H4 (cell line): ENCODE measurements at regions not wholly inside any gene's neighbourhood (a gene's known extent, or its start where the extent isn't known, plus 50 kb on each side); places are given as distances from the start of the nearest gene placed in this dataset.
"Not testable (repeated sequence)": the region's sequence is repeated elsewhere in the genome, so short reads cannot be mapped to it uniquely, and the experiment has no call there.

Source experiments
- DNase-seq: peaks from one replicate; pipeline ENCODE4 v3.0.0-alpha.2; 2015; ENCODE audit warnings: low spot score

DNA sequence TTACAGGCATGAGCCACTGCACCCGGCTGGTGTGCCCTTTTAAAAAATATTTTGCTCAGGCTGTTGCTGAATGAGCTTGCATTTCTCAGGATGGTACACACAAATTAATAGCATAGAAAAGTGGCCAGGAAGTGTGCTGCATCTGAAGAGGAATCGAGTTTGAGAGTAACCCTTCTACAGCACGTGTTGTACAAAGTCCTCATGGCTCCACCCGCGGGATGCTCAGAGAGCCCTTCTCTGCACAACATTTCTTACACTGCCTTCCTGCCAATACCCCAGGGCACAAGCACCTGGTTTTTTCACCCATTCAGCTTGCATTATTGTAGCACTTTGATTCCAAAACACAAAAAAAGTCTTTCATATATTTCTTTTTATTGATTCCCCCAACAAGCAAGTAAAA lies 90.1 kb upstream of the NEDD4L start:
- no peak for DNase-seq

DNA sequence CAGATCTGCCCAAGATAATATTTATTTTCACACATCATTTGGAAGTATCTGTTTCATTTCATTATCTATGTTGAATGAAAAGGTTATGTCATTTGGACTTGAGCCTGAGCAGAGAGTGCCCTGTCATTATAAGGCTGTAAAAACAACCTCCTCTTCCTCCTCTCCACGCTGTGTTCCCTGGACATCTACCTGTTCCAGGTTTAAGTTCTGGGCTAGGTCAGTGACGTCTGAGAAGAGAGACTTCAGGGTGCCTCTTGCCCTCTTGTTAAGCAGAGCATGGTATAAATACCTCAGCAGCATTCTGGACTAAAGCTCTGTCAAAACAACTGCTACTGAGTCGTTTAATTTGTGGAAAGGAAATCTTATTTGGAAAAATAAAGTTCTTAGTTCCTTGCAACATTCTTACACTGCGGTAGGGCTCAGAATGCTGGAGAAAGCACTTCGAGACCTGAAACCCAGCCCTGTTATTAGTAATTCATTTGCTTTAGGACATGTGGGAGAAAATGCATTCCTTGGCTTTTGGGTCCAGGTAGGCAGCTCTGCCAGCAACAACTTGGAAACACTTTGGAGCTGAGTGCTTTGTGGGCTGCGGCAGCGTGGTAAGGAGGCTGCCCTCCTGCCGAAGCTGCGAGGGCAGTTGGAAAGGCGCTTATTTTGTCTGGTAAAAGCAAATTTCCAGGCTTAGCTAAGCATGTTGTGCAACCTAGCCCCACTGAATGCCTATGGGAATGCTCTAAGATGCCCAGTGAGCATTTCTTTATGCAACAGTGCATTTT lies 91.8 kb upstream of the NEDD4L start:
- no peak for DNase-seq

DNA sequence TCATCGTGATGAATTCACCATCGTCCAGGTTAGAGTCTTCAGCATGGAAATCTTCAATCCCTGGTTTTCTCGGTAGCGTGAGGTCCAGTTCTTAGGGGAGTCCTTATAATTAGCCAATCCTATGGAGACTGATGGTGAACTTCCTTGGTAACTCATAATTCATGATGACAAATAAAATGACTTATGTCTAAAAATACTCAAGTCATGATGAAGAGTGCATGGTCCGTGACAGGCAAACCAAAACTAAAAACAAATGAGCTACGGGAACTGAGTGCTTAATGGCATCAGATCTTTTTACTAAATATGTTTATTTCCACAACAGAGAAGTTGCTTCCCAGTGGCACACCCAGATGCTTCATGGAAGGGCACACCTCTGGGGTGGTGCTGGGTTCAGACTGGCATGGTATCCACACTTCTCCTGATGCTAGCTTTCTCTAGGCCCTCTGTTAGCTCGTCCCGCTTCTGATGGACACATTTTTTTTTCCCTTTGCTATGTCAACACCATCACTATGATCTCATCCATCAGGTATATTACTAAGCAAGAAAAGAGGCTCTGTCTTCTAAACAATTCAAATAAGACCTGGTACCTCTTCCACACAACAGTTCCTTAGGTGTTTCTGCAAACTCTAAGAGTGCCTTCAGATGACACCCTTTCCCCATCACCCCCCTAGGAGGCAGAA lies 92.8 kb upstream of the NEDD4L start:
- no peak for DNase-seq

- no peak for DNase-seq
These were observed 93.5 kb upstream of the NEDD4L start for GRCh38 chr18:57950542-57950941.

DNA sequence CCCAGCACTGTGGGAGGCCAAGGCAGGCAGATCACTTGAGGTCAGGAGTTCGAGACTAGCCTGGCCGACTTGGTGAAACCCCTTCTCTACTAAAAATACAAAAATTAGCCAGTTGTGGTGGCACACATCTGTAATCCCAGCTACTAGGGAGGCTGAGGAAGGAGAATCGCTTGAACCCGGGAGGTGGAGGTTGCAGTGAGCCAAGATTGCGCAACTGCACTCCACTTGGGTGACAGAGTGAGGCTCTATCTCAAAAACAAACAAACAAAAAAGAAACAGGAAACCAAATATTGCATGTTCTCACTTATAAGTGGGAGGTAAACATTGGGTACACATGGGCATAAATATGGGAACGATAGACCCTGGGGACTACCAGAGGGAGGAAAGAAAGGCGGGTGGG lies 94.7 kb upstream of the NEDD4L start:
- DNase-seq, result not testable (repeated sequence)

- no peak for DNase-seq
These were observed 96.9 kb upstream of the NEDD4L start for GRCh38 chr18:57947117-57947516.

DNA sequence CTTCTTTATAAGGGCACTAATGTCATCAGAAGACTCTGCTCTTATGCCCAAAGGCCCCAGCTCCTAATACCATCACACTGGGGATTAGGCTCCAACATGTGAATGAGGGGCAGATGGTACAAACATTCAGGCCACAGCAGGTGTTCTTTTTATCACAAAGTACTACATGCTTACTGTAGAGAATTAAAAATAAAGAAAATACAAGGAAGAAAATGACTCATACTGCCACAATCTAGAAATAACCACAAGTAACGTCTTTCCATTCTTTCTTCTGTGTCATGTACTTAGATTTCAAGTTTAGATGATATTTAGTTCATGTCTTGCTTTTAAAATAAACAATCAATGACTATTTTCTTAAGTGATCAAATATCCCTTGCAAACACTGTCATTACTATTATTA lies 100.3 kb upstream of the NEDD4L start:
- no peak for DNase-seq

DNA sequence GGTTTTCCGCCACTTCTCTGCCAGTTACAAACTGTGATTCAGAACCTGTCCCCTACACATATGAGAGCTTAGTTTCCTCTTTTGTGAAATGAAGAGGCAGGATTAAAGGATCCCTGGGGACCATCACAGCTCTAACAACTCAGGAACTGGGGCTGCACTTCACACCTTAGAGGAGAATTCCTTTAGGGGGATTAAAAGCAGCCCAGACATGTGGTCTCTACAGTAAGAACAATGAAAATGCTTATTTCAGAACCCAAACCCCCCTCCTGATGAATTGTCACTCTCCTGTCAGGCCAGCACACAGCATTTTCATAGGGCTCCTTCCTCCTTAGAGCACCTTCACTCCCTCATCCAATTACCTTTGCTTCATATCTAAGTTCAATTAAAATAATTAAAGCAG lies 101.5 kb upstream of the NEDD4L start:
- DNase-seq, result no peak

DNA sequence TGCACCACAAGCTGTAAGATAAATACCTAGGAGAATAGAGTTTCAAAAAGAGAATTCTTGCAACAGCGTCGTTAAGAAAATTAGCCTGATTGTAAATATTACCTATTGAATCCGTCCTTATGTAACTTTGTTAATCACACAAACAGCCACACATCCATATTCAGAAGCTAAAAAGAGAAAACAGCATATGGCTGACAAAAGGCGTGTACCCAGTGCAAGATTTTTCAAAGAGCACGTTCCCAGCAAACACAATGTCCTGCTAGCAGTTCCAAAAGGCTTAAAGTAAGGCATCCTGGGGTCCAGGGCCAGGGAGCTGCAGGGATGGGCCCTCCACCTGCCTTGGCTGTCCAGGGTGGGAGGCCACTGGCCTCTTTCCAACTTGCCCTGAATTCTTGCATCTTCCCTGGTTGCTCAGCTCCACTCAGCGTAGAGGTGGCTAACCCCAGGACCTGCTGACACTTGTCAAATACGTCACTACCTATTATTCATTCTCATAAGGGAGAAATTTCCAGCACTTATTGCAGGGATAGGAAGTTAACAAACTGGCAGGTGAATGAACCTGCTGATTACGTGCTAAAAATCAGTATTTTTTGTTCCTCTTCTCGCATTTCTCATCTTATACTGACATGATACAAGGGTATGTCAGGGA lies 102.1 kb upstream of the NEDD4L start:
- no peak for DNase-seq

- no peak for DNase-seq
These were observed 103.8 kb upstream of the NEDD4L start for GRCh38 chr18:57940166-57940660.

DNA sequence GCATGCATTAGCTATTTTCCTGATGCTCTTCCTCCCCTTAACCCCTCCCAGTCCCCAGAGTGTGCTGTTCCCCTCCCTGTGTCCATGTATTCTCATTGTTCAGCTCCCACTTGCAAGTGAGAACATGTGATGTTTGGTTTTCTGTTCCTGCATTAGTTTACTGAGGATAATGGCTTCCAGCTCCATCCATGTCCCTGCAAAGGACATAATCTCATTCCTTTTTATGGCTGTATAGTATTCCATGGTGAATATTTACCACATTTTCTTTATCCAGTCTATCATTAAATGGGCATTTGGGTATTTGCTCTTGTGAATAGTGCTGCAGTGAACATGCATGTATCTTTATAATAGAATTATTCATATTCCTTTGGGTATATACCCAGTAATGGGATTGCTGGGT lies 109.7 kb upstream of the NEDD4L start:
- DNase-seq, result not testable (repeated sequence)

DNA sequence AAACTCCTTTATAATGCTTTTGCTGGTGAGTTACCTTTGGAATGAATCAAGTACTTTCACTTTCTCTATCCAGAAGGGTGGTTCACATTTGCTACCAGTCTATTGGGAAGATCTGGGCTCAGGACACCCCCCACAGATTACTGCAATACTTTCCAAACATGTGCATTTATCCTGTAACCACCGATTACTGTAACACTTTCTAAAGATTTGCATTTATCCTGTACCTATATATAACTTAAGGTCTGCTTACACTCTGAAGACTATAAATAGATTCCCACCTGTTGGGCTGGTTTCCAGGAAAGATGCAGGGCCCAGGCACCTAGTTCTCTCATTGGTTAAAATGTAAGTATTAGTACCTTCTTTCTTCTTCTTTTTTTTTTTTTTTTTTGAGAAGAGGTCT lies 113.0 kb upstream of the NEDD4L start:
- no peak for DNase-seq

DNA sequence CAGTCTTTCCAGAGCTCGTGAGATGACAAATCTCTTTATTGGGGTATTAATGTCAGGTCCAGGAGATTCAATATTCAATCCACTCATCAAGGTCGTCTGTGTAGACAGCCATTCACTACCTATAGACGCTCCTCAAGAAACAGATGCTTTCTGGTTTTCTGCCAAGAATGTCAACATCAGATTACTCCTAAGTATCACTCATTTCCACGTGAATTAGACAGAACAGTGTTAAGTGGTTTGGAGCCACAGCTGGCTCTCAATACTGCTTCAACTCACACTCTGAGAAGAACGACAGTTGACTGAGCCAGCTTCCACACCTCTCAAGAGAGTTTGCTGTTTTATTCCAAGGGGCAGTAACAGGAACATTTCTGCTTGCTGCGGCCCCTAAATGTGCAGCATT lies 113.5 kb upstream of the NEDD4L start:
- no peak for DNase-seq

DNA sequence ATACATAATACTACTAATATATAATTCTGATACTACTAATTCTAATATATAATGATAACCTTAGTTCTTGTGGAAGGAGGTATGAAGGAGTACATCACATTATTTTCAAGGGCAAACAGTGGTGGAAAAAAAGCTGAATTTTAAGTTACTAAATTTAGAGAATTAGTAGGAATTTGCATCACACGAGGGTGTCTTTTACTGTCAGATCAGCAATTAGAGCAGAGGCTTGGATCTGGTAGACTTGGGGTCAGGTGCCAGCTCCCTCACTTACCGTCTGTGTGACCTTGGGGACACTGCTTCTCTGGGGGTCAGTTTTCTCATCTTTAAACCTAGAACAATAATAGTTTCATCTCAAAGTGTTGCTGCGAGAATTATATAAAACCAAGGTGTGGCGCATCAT lies 114.1 kb upstream of the NEDD4L start:
- DNase-seq, result no peak

DNA sequence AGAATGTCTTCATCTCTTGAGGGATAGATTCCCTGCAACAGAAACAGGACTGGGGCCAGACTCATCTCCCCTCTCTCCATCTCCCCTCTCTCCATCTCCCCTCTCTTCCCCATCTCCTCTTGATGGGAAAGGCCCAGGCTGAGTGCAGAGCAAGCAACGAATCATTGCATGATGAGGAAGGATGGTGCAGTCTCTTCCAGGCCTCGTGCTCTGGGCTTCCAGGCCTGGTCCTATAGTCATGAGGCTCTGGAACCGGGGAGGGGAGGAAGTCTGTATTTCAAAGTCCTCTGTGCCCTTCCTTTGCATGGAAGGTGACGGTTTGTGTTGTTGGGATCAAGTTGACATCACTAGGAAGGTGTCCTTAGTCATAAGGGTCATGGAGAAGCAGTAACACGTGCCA lies 115.6 kb upstream of the NEDD4L start:
- no peak for DNase-seq

- DNase-seq, result no peak
These were observed 116.5 kb upstream of the NEDD4L start for GRCh38 chr18:57927511-57927910.

DNA sequence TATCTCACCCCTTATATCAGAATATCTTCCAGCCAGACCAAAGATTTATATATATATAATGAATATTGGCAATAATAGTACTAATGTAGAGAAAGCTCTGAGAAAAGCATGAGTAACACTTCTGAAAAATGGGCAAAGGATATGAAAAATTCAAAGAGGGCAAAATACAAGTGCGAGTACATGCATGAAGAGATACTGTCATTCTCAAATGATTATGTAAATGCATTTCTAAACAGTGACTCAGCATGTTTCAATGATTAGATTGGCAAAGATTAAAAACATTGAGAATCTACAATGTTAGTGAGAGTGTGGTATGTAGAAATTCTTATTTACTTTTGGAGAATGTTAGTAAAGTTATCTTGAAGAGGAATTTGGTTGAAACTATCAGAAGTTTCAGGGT lies 118.3 kb upstream of the NEDD4L start:
- no peak for DNase-seq

- no peak for DNase-seq
These were observed 120.4 kb upstream of the NEDD4L start for GRCh38 chr18:57923611-57924010.

- no peak for DNase-seq
These were observed 119.8 kb upstream of the ATP8B1 start for GRCh38 chr18:57922885-57923284.

DNA sequence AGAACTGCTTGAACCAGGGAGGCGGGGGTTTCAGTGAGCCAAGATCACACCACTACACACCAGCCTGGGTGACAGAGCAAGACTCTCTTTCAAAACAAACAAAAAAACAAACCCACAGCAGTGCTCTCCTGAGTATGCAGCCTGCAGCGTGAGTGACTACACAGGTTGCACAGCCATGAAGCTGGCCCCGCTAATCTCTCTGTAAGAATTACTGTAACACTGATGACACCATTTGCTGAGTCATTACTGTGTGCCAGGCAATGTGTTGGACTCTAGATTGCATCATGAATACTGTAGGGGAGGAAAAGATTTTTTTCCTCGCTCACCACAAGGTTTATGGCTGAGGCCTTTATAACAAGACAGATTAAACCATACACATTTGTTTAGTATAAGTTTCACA lies 118.6 kb upstream of the ATP8B1 start:
- DNase-seq, result peak; percentile 89

DNA sequence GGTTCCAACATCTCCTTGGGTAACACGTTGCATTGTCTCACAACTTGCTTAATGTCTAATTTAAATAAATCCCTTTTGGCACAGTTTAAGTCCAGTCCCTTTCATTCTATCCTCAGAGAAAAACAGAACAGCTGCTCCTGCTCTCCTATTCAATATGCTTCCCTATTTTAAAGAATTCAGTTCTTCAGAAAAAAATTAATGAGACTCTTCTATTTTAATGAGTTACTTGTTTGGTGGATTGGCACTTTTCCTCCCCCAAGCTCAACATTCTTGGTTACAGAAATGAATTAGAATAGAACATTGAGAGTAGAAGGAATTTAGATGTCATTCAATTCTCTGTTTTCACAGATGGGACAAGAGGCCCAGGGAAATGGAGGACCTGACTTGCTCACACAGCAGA lies 116.9 kb upstream of the ATP8B1 start:
- DNase-seq, result no peak

- no peak for DNase-seq
These were observed 115.5 kb upstream of the ATP8B1 start for GRCh38 chr18:57918601-57919000.

- DNase-seq, result no peak
These were observed 113.6 kb upstream of the ATP8B1 start for GRCh38 chr18:57916684-57917083.
